ENCODE measurements at regions not wholly inside any gene's neighbourhood (a gene's known extent, or its start where the extent isn't known, plus 50 kb on each side); places are given as distances from the start of the nearest gene placed in this dataset.

DNA sequence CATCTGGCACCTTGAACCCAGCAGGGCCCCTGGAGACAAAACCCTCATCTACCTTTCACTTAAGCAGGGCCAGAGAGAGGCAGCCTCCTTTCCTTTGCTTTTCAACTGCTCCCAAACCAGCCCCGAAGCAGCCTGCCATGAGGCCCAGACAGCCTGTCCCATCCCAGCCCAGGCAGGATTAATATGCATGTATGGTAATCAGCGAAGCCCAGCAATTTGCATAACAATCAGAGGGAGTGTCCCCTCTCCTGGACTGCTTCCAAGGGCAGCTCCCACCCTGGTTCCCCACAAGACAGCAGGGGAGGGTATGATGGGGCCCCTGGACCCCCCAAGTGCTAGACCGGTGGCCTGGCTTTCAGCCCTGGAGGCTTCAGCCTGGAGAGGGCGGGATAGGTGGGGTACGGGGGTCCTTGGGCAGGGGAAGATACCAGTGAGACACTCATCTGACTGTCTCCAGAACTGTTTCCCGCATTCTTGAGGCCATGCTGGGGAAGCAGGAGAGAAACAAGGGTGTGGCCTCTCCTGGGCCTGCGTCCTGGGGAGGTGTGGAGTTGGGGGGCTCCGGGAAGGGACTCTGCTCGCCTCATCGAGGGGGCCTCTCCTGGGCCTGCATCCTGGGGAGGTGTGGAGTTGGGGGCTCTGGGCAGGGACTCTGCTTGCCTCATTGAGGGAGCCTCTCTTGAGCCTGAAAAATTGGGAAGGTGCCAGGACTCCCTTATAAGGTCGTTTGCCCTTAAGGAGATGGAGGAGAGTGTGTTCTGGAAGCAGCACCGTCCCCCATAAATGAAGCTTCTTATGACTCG, 93.2 kb upstream of the PRR5 start:
- TF ChIP-seq CTCF (IDR thresholded peaks at IDR 0.05; ENCODE audit: insufficient read depth, low read length) (no peak), POLR2AphosphoS5 (IDR thresholded peaks at IDR 0.05; ENCODE audit: low read depth) (no peak), GABPA (IDR thresholded peaks at IDR 0.05; ENCODE audit: low read depth) (no peak), REST (IDR thresholded peaks at IDR 0.05; ENCODE audit: insufficient replicate concordance, low read depth) (no peak)

All from HL-60 (cell line).